Jurkat, Clone E6-1 (cell line): ENCODE measurements at regions not wholly inside any gene's neighbourhood (a gene's known extent, or its start where the extent isn't known, plus 50 kb on each side); places are given as distances from the start of the nearest gene placed in this dataset.

Experiments
- DNase-seq: peaks from one replicate; pipeline ENCODE4 v3.0.0-alpha.2; 2011; ENCODE audit warnings: low read depth, low spot score
- H3K4me3 ChIP-seq: 2 replicates; pipeline ENCODE4 v1.5.1; 2011; ENCODE audit warnings: mild to moderate bottlenecking, low read length, control low read depth, moderate library complexity

DNA sequence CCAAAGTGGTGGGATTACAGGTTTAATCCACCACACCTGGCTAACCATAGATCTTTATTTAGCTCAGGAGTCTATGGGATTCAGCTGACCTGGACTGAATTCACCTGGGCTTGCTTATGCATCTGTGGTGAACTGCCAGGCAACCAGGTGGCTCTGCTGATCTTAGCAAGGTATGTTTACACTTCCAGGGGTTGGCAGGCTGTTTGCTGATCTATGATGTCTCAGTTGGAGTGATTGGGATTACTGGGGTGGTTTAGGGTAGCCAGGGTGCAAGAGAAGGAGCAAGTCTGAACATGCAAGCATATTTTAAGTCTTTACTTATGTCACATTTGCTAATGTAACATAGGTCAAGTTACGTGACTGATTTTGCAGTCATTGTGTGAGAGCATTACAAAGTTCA lies 63.6 kb upstream of the JAK2 start:
- DNase-seq: no peak

GRCh38 chr9:4922101-4922500 lies 63.0 kb upstream of the JAK2 start:
- DNase-seq: no peak
- no peak overlapping the region for H3K4me3 ChIP-seq

More for the DNA sequence above, 63.6 kb upstream of the JAK2 start:
- H3K4me3 ChIP-seq: no peak overlapping the region

DNA sequence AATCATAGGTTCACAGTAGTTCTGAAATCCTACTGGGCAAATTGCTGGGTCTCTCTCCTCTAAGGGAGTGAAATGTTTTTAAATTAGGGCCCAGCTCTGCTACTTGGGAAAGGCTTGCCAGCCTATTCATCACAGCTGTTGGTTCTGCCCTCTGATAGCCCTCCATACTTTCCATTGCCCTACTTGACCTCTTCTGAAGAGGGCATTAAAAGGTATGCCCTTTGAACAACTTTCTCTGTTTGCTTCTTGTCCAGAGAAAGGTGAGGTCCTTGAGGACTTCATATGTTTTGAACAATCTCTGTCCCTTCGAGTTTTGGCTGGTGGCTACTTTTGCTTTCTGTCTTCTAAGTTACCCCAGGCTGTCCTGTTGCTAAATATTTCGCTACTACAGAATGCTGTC lies 62.3 kb upstream of the JAK2 start:
- no peak overlapping the region for H3K4me3 ChIP-seq
- no peak for DNase-seq

- no peak overlapping the region for H3K4me3 ChIP-seq
- no peak for DNase-seq
Observed at GRCh38 chr9:4923141-4923540, 61.9 kb upstream of the JAK2 start.

DNA sequence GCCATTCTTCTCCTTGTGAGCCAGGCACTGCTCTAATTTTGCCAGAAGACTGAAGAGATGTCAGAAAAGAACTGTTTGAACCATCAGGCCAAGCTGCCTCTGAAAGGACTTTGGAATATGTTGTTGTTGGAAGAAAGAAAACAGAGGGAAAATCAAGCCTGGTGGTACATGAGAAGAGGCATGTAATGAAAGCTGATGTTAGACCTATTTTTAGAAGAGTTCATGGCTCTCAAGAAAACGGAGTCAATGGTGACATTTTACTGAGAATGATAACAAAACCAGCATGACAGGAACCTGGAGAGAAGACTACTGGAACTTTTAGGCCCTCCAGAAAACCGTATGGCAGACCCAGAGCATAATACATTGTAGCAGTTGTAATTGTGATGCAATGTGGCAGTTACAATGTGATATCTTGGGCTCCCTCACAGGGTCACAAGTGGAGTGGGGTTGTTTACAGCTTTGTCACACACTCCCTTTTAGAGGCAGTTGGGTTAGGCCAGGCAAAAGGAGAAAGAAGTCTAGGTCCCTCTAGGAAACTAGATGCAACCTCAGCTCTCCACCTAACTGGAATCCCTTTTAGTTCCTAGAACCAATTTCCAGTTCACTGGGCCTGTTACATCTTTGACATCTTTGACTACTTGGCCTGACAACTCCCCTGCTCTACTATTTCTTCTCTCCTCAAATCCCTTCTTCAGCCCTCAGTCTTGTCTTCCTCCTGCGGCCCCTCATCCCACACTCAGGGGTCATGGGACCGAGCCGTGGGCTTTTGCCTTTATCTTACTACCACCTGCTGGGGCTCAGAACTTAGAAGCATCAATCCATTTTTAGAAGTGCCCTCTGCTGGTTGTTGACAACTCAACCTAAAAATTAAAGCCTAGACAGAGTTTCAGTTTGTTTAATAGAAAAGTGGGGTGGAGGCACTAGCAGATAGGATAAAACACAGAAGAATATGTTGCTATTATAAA lies 61.2 kb upstream of the JAK2 start:
- no peak overlapping the region for H3K4me3 ChIP-seq
- peak; percentile 52 for DNase-seq

DNA sequence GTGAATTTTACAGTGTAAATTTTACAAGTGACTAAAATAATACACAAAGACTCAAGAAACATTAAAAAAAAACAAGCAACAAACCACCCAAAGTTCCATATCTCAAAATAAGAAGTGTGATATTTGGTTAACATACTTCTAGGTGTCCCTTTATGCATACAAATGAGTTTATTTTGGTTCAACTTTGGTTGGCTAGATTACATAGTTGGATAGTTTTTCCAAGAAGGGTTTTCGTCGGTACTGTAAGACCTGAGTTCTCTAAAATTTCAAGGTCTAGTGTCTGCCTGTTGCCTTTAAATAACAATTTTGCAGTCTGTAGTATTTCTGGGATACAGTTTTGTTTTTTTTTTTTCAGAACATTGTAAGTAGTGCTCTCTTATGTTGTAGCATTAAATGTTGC lies 58.8 kb upstream of the JAK2 start:
- no peak for DNase-seq
- no peak overlapping the region for H3K4me3 ChIP-seq

GRCh38 chr9:4927043-4927471 lies 58.0 kb upstream of the JAK2 start:
- no peak for DNase-seq
- no peak overlapping the region for H3K4me3 ChIP-seq

DNA sequence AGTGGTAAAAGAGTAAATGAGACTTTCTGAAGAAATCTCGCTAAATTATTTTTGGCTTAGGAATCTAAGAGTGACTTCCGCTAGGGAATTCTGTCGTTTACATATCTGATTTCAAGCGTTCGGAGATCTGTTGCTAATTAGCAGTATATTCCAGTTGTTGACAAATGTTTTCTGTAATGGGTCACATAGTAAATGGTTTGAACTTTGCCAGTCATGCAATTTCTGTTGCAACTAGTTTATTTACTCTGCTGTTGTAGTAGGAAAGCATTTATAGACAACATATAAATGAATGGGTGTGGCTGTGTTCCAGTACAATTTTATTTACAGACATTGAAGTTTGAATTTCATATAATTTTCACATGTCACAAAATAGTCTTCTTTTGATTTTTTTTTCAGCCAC lies 57.4 kb upstream of the JAK2 start:
- no peak overlapping the region for H3K4me3 ChIP-seq
- no peak for DNase-seq

GRCh38 chr9:4929917-4930316 lies 55.2 kb upstream of the JAK2 start:
- no peak overlapping the region for H3K4me3 ChIP-seq
- no peak for DNase-seq

DNA sequence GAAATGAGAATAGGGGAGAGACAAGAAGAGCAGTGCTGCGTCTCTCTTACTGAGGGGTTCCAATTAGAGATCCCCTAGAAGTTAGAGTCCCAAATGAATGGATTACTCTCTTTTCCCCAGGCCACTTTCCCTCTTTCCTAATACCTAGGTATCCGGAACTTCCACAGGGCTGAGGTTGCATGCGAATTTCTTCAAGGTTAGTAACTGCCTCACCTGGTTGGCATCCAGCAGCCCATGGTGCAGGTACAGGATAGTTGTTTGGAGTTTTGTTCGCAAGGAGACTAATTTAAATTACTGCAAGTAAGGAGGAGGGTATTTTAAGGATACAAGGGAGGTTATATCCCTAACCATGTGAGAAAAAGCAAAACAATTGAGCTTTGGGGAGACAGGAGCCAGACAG lies 52.4 kb upstream of the JAK2 start:
- no peak for DNase-seq
- H3K4me3 ChIP-seq: no peak overlapping the region

DNA sequence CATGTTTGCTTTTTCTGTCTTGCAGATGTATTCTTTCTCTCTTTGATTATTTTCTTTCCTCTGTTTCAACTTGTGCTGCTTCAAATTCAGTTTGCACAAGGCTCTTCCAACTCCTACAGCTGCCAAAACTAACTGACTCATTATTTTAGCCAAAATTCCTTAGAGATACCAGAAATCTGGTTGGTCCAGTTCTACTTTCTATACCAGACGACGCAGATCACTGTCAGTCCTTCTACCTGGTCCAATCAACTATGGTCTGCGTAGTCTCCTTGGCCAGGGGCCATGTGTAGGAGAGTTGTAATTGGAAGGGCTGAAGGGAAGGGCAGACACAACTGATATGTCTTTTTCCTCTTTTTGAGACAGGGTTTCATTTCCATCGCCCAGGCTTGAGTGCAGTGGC lies 51.9 kb upstream of the JAK2 start:
- DNase-seq: no peak
- no peak overlapping the region for H3K4me3 ChIP-seq

DNA sequence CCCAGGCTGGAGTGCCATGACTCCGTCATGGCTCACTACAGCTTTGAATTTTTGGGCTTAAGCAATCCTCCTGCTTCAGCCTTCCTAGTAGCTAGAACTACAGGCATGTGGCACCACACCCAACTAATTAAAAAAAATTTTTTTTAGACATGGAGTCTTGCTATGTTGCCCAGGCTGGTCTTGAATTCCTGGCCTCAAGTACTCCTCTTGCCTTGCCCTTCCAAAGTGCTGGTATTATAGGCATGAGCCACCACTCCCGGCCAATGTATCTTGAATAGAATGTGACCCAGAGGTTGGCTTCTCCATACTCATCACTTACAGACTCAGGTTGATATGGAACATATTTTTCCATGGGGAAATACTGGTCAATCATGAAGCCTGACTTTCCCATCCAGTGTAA lies 51.2 kb upstream of the JAK2 start:
- no peak overlapping the region for H3K4me3 ChIP-seq
- DNase-seq: no peak

DNA sequence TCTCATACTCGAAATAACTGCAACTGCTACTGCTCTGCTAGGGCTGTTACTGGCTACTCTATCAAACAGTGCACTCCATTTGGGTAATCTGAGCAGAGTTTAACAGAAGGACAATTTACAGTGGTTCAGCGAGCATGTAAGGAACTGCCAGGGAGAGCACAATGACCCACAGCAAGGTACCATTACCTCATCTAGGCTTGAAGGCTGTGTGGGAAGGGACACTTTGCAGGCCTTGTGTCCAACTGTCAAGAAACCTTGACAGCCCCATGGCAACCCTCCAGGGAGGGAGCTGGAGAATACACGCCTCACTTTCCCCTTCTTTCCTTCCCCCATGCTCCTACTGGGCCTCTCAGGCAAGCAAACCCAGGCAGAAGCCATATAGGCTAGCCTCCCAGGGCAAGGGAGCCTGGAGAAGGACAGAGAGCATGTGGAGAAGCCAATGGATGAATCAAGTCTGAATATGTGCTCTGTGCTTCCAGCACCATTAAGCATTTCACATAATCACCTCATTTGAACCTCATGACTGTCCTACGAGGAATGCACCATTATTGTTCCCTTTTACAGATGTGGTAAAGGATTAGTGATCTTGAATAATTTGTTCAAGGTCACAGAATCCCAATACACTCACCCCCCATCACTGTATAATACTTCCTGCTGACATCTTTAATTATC lies 49.9 kb upstream of the JAK2 start:
- no peak for DNase-seq
- no peak overlapping the region for H3K4me3 ChIP-seq
